Heart left ventricle (tissue), 13 donors: ENCODE measurements at regions not wholly inside any gene's neighbourhood (a gene's known extent, or its start where the extent isn't known, plus 50 kb on each side); places are given as distances from the start of the nearest gene placed in this dataset.

Source experiments
- CTCF ChIP-seq, 12 donors: fragments of 200-600 bp; sonication (generic) in 4 of 12; IDR thresholded peaks; one replicate each; pipeline versions ENCODE4 v1.5.0 to v1.8.0; 2018 to 2022; ENCODE audit warnings: antibody characterized with exemption in 12 of 12, mild to moderate bottlenecking in 5 of 12
- POLR2A ChIP-seq, 2 donors: fragments of 450-650 bp; IDR thresholded peaks; one replicate each; pipeline ENCODE4 v1.6.1; 2017; ENCODE audit warnings: antibody characterized with exemption in 2 of 2, mild to moderate bottlenecking in 2 of 2, moderate library complexity in 2 of 2
- donor health status: ischemic (EF 13 %, LVEDD 7.1; RV severe dilation, severe dysfunction).
- donor health status: DM: no; HTN: yes; CAD: no.
- donor health status: DM: no; HTN: no; CAD: no.
- donor health status: ischemic (EF 25% LVEDD 6.9; RV normal size, moderate dysfunction).
- donor health status: ischemic (EF 25% LVEDD 5.7; RV mildly dilated, moderate dysfunction).
- donor health status: ischemic (EF 35%, LVEDD 5.7; RV mildly dilated, moderate dysfunction).
- donor health status: nonischemic (EF 11% LVEDD 7.7; RV severe dilation, severe dysfunction).
- donor health status: DM: yes; HTN: yes; CAD: no.
- donor health status: PGD.
- donor health status: ischemic (EF 29% LVEDD 5.4; RV normal size, mild dysfunction).
- donor health status: nonischemic (EF 23%, LVEDD 6.1; RV moderate dilation, normal function).

- TF ChIP-seq CTCF (IDR thresholded peaks at IDR 0.05) (no peak), POLR2A (IDR thresholded peaks at IDR 0.05) (no peak)
These were observed 260.3 kb upstream of the GPC6 start for GRCh38 chr13:92966341-92966740.
